AG08395 (cell line): ENCODE measurements at regions not wholly inside any gene's neighbourhood (a gene's known extent, or its start where the extent isn't known, plus 50 kb on each side); places are given as distances from the start of the nearest gene placed in this dataset.

Experiments used
- DNase-seq: peaks from one replicate; pipeline ENCODE4 v3.0.0; 2012; ENCODE audit warnings: mixed read lengths, low spot score

DNA sequence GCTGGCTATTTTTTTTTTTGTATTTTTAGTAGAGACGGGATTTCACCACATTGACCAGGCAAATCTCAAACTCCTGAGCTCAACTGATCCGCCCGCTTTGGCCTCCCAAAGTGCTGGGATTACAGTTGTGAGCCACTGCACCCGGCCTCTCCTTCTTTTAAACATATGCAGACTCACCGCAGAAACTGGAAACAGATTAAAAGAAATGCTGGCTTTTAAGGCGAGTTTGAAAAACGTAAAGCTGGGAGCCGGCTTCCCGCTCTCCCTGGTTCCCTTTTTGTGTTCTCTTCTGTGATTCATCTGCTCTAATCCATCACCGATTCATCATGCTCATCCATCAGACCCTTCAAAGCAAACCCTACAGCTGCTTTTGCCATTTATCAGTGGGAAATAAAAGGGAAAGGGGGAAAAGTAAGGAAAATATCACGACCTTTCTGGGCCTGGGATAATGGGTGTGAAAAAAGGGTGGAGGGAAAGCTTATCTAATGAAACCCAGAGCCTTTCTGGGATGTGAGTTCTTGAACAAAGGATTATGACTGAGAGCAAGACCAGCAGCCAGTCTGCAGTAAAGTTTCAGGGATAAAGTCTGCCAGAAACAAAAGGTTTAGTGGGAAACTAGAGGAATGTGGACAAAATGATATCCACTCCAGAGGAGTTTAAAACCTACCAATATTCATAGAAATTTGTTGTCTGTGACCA is 92.3 kb upstream of the LRIG1 start:
- no peak for DNase-seq

DNA sequence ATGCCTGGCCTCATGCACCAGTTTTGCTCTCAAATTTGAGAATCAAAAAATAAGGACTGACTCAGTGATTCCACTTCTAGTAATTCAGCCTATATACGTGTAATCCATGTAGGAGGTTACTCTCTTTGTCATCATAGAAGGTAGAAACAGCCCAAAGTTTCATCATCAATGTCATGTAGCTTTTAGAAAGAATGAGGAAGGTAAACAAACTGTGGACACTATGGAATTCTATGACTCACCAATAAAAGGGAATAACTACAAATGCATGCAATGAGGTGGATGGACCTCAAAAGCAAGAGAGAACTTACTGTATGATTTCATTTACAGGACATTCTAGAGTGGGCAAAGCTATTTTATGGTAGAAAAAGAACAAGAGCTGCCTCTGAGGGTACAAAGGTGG is 93.2 kb upstream of the LRIG1 start:
- peak; percentile 30 for DNase-seq

DNA sequence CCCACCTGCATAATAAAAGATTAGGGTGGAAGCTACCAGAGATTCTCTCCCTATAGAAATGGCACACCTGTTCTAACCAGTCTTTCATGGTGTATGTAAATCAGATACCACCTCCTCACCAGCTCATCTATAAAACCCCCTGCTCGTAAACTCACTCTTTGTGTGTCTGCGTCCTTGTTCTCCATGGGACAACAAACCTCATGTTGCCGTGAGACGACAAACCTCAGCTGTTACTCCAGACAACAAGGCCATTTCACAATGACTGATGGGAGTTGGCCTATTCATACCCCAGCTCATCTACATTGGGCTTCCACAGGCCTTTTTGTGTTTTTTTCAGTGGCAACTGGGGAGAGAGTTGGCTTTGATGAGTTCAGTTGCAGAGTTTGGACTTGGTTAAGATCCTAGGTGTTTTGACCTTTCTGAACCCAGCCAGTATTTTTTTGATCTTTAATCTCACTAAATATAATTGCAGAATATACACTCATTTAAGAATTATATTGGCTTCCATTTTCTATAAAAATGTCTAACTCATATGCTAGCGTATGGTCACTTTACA is 96.6 kb upstream of the LRIG1 start:
- DNase-seq = no peak

DNA sequence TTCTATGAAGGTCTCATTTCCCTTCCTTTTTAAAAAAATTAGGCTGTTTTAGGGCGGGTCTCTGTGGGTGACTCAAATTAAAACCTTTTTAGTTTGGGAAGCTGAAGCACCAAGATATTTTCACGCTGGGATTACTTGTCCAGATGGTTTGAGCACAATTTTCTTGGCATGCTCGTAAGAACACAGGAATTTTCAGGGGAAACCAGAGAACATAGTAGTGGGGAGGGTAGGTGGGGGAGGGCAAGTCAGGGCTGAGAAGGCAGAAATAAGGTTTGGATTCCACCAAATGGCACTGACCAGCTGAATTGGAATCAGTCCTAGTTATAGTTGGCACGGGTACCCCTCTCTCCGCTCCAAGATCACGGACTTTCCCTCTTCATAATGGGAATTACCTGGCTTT is 97.3 kb upstream of the LRIG1 start:
- peak; percentile 37 for DNase-seq

DNA sequence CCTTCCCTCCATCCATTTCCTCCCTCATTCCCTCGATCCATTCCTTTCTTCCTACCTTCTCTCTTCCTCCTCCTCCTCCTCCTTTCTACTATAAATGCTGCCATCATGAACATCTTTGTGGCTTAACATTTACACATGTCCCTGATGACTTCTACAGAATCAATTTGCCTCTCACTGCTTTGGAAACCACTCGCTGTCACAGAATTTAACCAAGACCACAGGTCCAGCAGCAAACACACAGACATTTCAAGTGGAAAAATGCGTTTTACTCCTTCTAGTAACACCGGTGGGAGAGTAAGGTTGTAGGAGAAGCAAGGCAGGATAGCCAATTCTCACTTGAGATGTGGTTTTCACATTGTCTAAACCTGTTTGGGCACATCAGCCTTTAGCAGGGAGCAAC is 101.4 kb upstream of the LRIG1 start:
- no peak for DNase-seq

DNA sequence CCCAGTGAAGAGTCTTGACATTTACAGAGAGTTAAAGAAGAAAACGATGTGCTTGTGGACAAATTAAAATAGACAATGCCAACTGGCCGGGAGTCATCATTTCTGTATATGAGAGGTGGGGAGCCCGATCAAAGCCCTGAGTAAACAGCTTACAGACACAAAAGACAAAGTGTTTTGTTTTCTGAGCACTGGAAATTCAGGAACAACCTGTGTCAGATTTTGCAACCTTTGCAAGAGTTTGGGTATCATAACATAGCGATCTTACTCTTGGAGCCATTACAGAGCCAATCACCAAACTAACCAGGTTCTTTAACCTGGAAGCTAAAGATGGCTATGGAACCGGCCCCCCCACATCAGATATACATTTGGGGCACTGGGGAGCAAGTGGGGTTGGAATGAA is 101.9 kb upstream of the LRIG1 start:
- DNase-seq = no peak

DNA sequence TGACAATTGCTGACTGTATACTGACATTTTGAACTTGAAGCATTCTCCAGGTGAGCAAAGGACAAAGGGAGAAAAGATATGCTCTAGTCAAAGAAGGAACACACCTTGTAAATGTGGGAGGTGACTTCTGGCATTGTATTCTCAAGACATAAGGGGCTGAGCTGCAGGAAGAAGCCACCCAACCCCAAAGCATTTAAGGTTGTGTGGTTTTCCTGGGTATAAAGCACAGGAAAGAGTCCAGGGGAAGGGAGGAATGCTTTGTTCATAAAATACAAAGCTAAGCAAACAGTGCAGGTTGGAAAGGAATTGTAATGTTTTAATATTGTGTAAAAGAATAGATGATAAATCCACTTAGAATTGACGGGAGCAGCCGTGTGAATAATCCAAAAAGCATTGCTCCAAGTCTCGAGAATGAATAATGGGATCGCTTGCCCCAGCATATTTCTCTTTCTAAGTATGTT is 102.4 kb upstream of the LRIG1 start:
- no peak for DNase-seq

DNA sequence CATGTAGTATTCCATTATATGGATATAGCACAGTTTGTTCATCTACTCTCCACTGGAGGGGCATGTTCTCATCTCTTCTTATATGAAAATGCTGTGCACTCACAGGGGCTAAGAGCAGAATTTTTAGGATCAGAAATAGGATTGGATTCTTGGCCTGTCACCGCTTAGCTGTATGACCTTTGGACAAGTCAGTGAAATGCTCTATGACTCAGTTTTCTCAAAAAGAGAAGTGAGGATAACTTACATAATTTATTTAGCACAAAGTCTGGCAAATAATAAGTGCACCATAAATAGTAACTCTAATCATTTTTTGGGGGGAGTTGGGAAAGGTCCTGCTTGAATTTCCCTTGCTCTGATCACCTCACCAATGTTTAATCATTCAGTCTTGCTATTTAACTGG is 103.7 kb upstream of the LRIG1 start:
- no peak for DNase-seq

DNA sequence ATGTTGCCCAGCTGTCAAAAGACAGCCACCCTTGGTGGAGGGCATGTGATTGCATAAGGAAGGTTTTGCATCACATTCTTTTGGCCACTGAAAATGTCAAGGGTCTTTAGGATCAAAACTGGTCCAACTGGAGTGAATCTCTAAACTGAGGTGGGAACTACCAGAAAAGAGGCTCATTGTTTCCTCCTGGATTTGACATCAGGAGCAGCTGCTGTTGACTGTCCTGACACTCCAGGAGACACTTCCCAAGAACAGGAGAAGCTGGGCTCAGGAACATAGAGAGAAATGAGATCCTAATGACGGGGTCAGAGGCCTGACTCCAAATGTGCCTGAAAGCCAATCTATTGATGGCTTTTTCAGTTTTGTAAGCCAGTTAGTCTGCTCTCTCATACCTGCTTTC is 105.3 kb upstream of the LRIG1 start:
- no peak for DNase-seq

DNA sequence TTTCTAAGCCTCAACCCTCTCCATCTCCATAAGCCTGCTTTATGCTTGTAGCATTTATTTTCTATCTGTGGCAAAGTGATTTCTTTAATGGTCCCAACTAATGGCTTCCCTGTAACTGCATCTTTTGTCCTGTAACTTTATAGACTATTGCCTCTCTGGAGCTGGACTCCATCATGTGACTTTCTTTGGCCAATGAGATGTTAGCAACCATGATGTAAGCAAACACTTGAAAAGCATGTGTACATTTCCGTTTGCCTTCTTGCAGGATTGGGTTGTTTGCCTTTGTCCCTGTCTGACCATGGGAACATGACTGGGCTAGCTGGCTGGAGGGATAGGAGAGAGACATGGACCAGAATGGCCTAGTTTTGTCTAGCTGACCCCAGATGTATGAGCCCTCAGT is 106.0 kb upstream of the LRIG1 start:
- no peak for DNase-seq

DNA sequence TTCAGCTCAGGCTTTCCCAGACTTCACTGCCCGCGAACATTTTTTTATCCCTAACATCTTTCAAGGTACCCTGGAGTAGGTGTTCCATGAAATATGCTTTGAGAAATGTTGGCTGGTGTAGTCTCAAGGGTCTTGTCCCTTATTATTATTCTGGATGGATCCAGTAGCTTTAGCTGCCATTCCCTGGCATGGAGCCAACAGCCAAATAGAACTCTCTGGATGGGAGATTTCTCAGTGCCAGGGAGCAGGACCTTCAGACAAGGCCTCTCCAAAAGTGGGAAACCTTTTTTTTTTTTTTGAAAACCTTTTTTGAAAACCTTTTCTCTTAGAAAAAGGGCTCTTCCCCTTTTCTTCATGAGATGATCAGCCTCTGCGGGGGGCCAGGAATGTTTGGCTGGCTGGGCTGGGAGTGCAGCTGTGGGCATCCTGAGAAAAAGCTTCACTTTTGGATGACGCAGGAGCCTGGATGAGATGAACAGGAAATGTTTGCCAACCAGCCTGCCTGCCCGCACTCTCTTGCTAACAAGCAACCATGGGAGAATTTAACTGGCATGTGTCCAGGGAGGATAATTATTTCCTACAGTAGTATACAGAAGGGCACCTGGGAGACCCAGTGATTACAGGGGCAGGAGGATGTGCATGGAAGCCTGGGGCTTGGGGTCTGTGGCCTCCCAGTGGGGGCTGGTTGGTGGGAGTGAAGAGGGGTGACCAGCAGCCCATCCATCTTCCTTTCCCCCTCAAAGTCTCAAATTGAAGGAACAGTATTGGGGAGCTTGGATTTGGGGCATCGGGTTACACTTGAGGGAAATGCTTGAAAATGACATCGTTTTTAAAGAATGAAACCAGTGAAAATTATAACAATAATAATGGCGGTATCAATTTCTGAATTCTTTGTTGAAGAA is 109.1 kb upstream of the LRIG1 start:
- no peak for DNase-seq

DNA sequence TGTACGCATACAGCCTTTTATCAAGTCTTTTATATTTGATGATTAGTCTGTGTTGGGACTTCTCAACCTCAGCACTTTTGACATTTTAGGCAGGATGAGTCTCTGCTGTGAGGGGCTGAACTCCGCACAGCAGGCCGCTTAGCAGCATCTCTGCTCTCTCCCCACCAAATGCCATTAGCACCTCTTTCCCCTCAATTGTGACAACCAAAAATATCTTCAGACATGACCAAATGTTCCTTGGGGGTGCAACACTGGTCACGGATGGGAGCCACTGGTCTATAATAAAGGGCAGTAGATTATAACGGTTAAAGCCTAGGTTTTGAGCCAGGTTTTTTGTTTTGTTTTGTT is 109.7 kb upstream of the LRIG1 start:
- no peak for DNase-seq

DNA sequence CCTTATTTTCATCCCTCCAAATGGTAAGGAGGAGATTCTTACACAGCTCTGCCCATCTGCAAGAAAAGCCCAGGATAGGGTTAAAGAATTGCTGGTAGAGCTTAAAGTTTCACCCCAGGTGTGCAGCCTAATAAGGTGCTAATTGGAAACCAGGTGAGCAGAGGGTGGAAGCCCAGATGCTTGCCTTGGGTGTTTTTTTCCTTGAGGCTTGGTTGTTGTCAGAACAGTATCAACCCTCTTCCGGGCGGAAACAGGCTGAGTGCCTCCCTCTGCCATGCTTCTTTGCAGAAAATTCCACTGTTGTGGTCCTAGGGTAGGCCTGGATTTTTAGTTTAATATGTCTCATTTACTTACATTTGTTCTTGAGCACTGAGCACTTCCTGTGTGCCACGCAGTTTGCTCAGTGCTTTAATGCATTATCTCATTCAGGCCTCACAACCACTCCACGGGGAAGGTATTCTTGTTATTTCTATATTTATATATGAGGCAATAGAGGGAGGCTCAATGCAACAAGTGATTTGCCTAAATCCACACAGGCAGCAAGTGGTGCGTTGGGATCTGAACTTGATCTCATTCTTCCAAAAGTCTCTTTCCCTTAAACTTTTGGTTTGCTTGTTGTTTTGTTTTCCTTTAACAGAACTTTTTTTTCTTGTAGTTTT is 115.0 kb upstream of the LRIG1 start:
- DNase-seq = no peak

DNA sequence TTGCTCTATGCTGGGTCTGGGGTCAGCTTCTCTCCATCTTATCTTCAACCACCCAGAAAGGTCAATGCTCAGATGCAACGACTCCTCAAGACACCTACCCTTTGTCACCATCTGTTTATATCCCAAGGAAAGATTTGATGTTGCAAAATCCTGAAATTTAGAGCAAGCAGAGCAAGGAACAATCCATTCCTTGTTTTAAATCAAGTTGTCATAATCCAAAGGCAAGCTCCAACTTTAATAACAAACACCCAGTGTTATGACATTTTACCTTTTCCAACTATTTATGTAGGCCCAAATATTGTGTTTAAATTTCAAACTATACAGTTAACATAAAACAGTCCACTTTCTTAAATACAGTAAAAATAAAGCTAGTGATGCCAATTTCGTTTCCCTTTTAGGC is 116.5 kb upstream of the LRIG1 start:
- no peak for DNase-seq

DNA sequence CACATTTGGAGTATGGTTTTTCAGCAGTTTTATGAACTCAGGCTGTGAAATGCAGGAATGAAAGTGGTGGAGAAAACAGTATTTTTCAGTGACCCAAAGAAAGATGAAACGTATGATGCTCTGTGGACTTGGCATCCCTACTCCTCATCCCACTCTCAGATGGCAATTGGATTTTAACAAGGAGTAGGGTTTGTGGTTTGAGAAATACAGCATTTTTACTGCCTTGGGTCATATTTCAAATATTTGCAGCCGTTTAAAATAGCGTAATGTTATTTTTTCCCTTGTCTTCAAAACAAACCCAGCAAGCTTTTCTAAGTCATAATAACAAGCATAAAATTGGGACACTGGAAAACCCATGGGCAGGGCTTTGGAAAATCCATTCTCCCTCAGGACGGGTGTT is 117.2 kb upstream of the LRIG1 start:
- peak; percentile 54 for DNase-seq

DNA sequence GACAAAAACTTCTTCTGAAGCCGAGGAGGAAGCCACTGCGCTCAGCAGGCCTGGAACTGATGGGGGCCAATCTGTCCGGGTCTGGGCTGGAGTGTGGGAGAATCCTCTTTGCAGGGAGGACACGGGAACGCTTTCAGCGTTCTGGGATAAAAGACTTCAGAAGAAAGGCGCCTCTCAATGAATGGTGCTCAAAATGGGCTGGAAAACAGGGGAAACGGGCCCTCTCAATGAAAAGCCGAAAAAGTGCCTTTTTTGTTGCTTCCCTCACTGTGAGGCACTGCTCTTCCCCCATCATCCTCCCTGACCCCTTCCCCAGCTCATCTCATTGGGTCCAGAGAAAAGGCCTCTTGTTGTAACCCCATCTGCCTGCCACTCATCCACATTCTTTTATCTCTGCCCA is 119.5 kb upstream of the LRIG1 start:
- no peak for DNase-seq

DNA sequence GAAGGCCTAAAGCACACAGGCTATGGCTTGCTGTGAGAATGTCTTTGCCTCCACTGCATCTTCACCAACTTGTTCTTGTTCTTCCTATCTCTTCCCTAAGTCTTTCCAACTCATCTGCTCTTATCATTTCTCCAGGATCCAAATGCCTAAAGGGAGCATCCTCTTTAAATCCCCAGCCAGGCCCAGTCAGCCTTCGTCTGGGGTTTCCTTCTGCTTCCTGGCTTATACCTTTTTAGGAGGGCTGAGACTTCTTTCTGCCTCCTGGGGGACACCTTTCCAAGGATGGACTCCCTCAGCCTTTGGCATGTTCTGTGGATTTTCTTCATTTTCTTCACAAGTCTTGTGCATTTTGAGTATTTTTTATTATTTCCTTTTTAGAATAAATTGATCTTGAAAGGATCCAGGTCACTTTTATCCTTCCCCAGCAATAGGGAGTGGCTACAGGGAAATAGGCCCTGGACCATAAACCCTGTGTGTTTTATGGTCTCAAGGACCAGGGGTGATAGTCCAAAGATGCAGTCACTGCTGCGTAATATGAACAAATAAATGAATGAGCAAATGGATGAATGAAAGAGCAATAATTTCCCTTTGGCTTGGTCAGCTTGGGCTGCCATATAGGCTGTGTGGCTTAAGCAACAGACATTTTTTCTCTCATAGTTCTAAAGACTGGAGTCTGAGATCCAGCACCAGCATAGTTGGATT is 122.1 kb upstream of the LRIG1 start:
- no peak for DNase-seq

DNA sequence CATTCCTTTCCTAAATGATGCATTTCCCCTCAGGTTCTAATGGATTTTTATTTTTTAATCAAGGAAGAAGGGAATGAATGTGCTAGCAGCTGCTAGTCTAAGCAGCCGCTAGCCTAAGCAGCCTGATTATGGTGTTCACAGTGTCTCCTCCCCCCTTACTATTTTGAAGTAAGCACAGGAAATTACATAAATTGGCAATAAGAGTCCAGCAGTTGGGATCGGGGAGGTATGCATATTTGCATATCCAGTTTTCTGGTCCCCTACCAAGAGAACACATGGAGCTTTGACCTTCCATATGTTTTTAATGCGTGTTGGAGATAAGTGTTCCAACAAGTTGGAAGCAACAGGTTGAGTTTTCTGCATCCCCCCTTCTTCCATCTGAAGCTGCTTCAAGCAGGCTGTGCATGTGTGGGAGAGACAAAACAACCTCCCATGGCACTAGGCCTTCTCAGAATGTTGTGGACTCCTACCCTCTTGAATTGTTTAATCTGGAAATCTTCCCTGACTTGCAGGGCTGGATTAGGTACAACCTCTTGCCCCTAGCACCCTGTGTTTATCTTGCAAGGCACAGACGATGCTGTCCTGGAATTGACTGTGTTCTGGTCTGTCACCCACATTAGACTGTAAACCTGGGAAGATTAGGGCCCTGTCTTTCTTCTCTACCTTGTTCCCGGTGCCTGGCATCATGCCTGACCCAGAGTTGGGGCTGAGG is 124.8 kb upstream of the LRIG1 start:
- no peak for DNase-seq

DNA sequence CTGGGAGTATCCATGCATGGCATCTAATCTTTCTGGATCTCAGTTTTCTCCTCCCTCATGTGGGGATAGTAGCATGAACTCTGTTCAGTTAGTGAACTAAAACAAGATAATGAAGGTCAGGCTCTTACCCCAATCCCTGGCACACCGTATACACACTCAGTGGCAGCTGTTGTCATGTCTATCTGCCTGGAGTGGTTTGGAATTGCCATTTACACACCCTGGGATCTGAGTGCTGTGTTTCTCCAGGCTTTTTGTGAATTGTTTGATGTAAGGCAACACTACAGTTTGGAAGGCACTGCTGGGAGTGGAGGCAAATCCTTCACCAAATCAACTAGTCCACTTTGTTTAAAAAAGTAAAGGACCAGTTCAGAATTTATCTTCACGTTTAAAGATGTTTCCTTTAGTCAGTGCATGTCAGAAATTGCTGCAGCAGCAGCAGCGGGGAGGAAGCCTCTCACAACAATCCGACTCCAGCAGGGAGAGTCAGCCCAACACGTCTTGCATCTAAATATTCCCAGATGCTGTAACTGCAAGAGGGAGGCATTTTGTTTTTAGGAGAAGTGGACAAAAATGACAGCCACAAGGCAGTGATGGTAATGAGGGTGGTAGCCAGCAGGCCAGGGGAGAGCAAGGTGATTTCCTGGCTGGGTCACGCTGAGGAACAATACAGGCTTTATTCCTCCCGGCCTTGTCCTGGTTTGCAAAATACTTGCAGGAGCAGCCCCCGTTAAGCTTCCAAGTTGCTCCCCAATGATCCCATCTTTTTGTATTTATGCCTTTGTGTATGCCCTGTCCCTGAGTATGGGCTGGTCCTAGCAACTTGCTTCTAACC is 128.5 kb upstream of the LRIG1 start:
- no peak for DNase-seq

DNA sequence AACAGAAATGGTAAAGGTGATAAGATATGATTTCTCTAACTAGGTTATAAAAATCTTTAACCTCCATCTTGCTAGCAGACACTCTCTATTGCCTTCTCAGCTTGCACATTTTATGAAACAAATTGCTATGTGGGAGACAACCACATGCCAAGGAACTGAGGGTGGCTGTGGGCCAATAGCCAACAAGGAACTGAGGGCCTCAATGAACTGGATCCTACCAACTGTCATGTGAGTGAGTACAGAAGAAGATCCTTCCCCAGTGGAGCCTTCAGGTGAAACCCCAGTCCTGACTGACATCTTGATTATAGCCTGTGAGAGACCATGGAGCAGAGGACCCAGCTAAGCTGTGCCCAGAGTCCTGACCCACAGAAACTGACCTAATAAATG is 129.2 kb upstream of the LRIG1 start:
- no peak for DNase-seq
